Loucy (cell line): ENCODE measurements at regions not wholly inside any gene's neighbourhood (a gene's known extent, or its start where the extent isn't known, plus 50 kb on each side); places are given as distances from the start of the nearest gene placed in this dataset.

Experiments
- CTCF ChIP-seq: fragments of 200-600 bp; sonication (generic); conservative IDR thresholded peaks from 2 replicates; pipeline ENCODE4 v1.5.1; 2014; ENCODE audit warnings: mild to moderate bottlenecking, antibody characterized with exemption, low read length
- EZH2phosphoT487 ChIP-seq: fragments of 200-600 bp; IDR thresholded peaks from 2 replicates; pipeline ENCODE4 v1.6.1; 2018; ENCODE audit warnings: antibody characterized with exemption, mild to moderate bottlenecking, moderate library complexity, borderline replicate concordance

- TF ChIP-seq EZH2phosphoT487: no peak
- TF ChIP-seq CTCF: no peak
These were observed 92.6 kb upstream of the GAS1 start for GRCh38 chr9:87039809-87040392.
